Hepatocyte (in vitro differentiated cells): ENCODE measurements at regions not wholly inside any gene's neighbourhood (a gene's known extent, or its start where the extent isn't known, plus 50 kb on each side); places are given as distances from the start of the nearest gene placed in this dataset.

ENCODE experiments used
- EZH2 ChIP-seq: fragments of 200-600 bp; sonication (generic); IDR thresholded peaks from 2 replicates; pipeline ENCODE4 v1.6.1; 2016; ENCODE audit warnings: antibody characterized with exemption, mild to moderate bottlenecking, borderline replicate concordance
- EZH2phosphoT487 ChIP-seq: fragments of 200-600 bp; sonication (generic); IDR thresholded peaks from one replicate; pipeline ENCODE4 v1.6.1; 2018; ENCODE audit warnings: antibody characterized with exemption, mild to moderate bottlenecking, low read depth, moderate library complexity; ENCODE audit not compliant: unreplicated experiment, severe bottlenecking
- TF ChIP-seq, protein P1 (sequence below): fragments of 200-600 bp; sonication (generic); IDR thresholded peaks from 2 replicates; pipeline ENCODE4 v1.5.1; 2016; ENCODE audit warnings: antibody characterized with exemption, mild to moderate bottlenecking; ENCODE audit not compliant: poor library complexity

DNA sequence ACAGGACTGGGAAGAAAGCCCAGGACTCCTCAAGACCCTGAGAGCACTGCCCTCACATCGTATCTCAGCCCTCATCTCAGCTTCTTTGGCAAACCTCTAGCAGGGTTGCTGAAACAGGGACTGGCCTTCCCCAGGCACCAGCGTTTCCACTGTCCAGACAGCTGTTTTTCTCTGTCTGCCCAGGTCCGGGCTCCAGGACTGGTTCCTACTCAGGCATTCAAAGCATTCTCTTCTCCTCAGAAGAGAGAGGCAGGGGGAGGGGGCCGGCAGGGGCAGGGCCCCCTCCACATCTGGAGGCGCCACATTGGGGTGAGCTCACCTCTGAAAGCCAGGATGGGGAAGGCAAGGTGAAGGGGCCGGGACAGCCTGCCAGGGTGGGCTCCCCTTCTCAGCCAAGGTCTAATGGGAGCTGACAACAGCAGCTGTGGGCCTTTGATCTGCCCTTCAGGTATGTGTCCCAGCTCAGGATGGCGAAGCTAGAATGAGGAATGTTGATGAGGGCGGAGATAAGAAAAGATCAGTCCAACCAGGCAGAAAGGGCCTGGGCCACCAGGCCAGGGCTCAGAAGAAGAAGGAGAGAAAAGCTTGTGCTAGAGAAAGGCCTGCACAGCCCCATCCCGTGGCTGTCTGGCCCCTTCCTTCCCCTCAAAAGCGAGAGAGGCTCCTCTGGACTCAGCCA, 60.4 kb downstream of the PJA1 start:
- TF ChIP-seq EZH2phosphoT487 (no peak), EZH2 (no peak)
- TF ChIP-seq, protein P1, sequence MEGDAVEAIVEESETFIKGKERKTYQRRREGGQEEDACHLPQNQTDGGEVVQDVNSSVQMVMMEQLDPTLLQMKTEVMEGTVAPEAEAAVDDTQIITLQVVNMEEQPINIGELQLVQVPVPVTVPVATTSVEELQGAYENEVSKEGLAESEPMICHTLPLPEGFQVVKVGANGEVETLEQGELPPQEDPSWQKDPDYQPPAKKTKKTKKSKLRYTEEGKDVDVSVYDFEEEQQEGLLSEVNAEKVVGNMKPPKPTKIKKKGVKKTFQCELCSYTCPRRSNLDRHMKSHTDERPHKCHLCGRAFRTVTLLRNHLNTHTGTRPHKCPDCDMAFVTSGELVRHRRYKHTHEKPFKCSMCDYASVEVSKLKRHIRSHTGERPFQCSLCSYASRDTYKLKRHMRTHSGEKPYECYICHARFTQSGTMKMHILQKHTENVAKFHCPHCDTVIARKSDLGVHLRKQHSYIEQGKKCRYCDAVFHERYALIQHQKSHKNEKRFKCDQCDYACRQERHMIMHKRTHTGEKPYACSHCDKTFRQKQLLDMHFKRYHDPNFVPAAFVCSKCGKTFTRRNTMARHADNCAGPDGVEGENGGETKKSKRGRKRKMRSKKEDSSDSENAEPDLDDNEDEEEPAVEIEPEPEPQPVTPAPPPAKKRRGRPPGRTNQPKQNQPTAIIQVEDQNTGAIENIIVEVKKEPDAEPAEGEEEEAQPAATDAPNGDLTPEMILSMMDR, result no peak
